GM12891 (cell line): ENCODE measurements at regions not wholly inside any gene's neighbourhood (a gene's known extent, or its start where the extent isn't known, plus 50 kb on each side); places are given as distances from the start of the nearest gene placed in this dataset.

Experiments used
- PAX5 ChIP-seq: IDR thresholded peaks from 2 replicates; pipeline ENCODE4 v1.6.1; 2011; ENCODE audit warnings: low read length, moderate library complexity, mild to moderate bottlenecking; ENCODE audit not compliant: insufficient read depth, severe bottlenecking
- POLR2A ChIP-seq: IDR thresholded peaks from 2 replicates; pipeline ENCODE4 v1.6.1; 2011; ENCODE audit warnings: low read depth, low read length, control low read depth
- POLR2AphosphoS5 ChIP-seq: IDR thresholded peaks from 2 replicates; pipeline ENCODE4 v1.6.1; 2011; ENCODE audit warnings: low read depth, low read length, control low read depth
- POU2F2 ChIP-seq: IDR thresholded peaks from 2 replicates; pipeline ENCODE4 v1.6.1; 2011; ENCODE audit warnings: low read depth, mild to moderate bottlenecking, control low read depth, low read length, moderate library complexity
- SPI1 ChIP-seq: IDR thresholded peaks from 2 replicates; pipeline ENCODE4 v1.6.1; 2011; ENCODE audit warnings: low read depth, low read length, control low read depth
- TAF1 ChIP-seq: IDR thresholded peaks from 2 replicates; pipeline ENCODE4 v1.6.1; 2011; ENCODE audit warnings: low read depth, low read length, control low read depth

- TF ChIP-seq POLR2A, result no peak
- no peak for TF ChIP-seq TAF1
- no peak for TF ChIP-seq POLR2AphosphoS5
- no peak for TF ChIP-seq PAX5
- no peak for TF ChIP-seq POU2F2
- TF ChIP-seq SPI1, result no peak
Observed at GRCh38 chr13:79992111-79992510, 348.8 kb downstream of the SPRY2 start.
